ENCODE measurements at regions not wholly inside any gene's neighbourhood (a gene's known extent, or its start where the extent isn't known, plus 50 kb on each side); places are given as distances from the start of the nearest gene placed in this dataset.

- Histone ChIP-seq H3K4me1 (ENCODE audit: insufficient read depth, low read length) (no peaks in the 10 kb centered on the region), H3K4me3 (ENCODE audit: low read length in 2 of 2) (no peak overlapping the region), H3K27me3 (ENCODE audit: insufficient read depth, low read length) (no peaks in the 10 kb centered on the region), H3K9me3 (ENCODE audit: control insufficient read depth in 1 of 2, low read length in 2 of 2) (no peaks in the 10 kb centered on the region), H3K36me3 (ENCODE audit: insufficient read depth, low read length) (no peaks in the 10 kb centered on the region), H3K27ac (ENCODE audit: low read depth, low read length) (no peak overlapping the region)
- no peak for DNase-seq
- Mint-ChIP-seq H3K27me3 (no peaks in the 10 kb centered on the region), H3K36me3 (no peaks in the 10 kb centered on the region), H3K9me3 (peaks cover 0 to 8% (median 3%) of the 10 kb centered on the region in 8 donors), H3K4me1 (no peaks in the 10 kb centered on the region), H3K4me3 (no peak overlapping the region), H3K27ac (no peak overlapping the region)
- POLR2A ChIA-PET (ENCODE audit: partially characterized antibody): no interaction called here
- CTCF ChIA-PET (ENCODE audit: partially characterized antibody): no interaction called here
- intact Hi-C loops (cut with micrococcal nuclease): no loop called here
Measured at GRCh38 chr18:55743133-55743532, 155.1 kb upstream of the TCF4 start.

DNA sequence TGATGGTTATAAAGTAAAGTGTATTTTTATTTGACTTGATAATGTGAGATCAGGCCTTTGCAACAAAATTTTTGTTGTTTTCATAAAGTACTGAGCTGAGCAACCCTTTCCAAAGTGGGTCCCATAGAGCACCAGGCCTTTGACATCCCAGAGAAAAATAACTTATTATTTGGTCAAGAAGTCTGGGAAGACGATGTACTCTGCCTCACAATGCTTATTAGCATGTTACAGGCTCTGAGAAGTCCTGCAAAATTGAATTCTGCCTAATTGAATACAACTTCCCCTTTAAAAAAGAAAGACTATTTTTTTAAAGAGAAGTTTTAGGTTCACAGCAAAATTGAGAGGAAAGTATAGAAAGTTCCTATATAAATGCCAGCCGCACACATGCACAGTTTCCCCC lies 151.5 kb upstream of the TCF4 start:
- CTCF ChIA-PET (ENCODE audit: partially characterized antibody): no interaction called here
- H3K4me3 Mint-ChIP-seq: no peak overlapping the region
- no peak overlapping the region for H3K27ac Mint-ChIP-seq

GRCh38 chr18:55738483-55739114 lies 150.6 kb upstream of the TCF4 start:
- Histone ChIP-seq H3K4me3 (ENCODE audit: low read length in 2 of 2) (no peak overlapping the region), H3K9me3 (ENCODE audit: control insufficient read depth in 1 of 2, low read length in 2 of 2) (no peaks in the 10 kb centered on the region), H3K27ac (ENCODE audit: low read depth, low read length) (no peak overlapping the region), H3K27me3 (ENCODE audit: insufficient read depth, low read length) (no peaks in the 10 kb centered on the region), H3K36me3 (ENCODE audit: insufficient read depth, low read length) (no peaks in the 10 kb centered on the region), H3K4me1 (ENCODE audit: insufficient read depth, low read length) (no peaks in the 10 kb centered on the region)
- intact Hi-C loops (cut with micrococcal nuclease): no loop called here
- Mint-ChIP-seq H3K9me3 (peaks cover 0 to 9% (median under 1%) of the 10 kb centered on the region in 8 donors), H3K4me3 (no peak overlapping the region), H3K36me3 (no peaks in the 10 kb centered on the region), H3K27me3 (no peaks in the 10 kb centered on the region), H3K4me1 (no peaks in the 10 kb centered on the region), H3K27ac (no peak overlapping the region)
- ChIA-PET POLR2A (ENCODE audit: partially characterized antibody) (no interaction called here), CTCF (ENCODE audit: partially characterized antibody) (no interaction called here)
- DNase-seq: no peak

More for the DNA sequence above, 151.5 kb upstream of the TCF4 start:
- Mint-ChIP-seq H3K9me3 (peaks cover 0 to 9% (median 0%) of the 10 kb centered on the region in 8 donors), H3K36me3 (no peaks in the 10 kb centered on the region), H3K27me3 (no peaks in the 10 kb centered on the region), H3K4me1 (no peaks in the 10 kb centered on the region)
- POLR2A ChIA-PET (ENCODE audit: partially characterized antibody): no interaction called here
- no peak overlapping the region for H3K4me3 ChIP-seq (ENCODE audit: low read length in 2 of 2)
- H3K27ac ChIP-seq (ENCODE audit: low read depth, low read length): no peak overlapping the region
- H3K36me3 ChIP-seq (ENCODE audit: insufficient read depth, low read length): no peaks in the 10 kb centered on the region
- no peaks in the 10 kb centered on the region for H3K27me3 ChIP-seq (ENCODE audit: insufficient read depth, low read length)
- H3K4me1 ChIP-seq (ENCODE audit: insufficient read depth, low read length): no peaks in the 10 kb centered on the region
- intact Hi-C loops (cut with micrococcal nuclease): no loop called here
- no peak for DNase-seq
- no peaks in the 10 kb centered on the region for H3K9me3 ChIP-seq (ENCODE audit: control insufficient read depth in 1 of 2, low read length in 2 of 2)

GRCh38 chr18:55737781-55738468 lies 149.9 kb upstream of the TCF4 start:
- H3K27me3 ChIP-seq (ENCODE audit: insufficient read depth, low read length): no peaks in the 10 kb centered on the region
- no peak for DNase-seq
- no peaks in the 10 kb centered on the region for H3K36me3 Mint-ChIP-seq
- peaks cover 0 to 9% (median 1%) of the 10 kb centered on the region in 8 donors for H3K9me3 Mint-ChIP-seq
- no peaks in the 10 kb centered on the region for H3K9me3 ChIP-seq (ENCODE audit: control insufficient read depth in 1 of 2, low read length in 2 of 2)
- H3K27me3 Mint-ChIP-seq: no peaks in the 10 kb centered on the region
- ChIA-PET CTCF (ENCODE audit: partially characterized antibody) (no interaction called here), POLR2A (ENCODE audit: partially characterized antibody) (no interaction called here)
- H3K4me3 Mint-ChIP-seq: no peak overlapping the region
- no peaks in the 10 kb centered on the region for H3K4me1 Mint-ChIP-seq
- H3K27ac Mint-ChIP-seq: no peak overlapping the region
- H3K36me3 ChIP-seq (ENCODE audit: insufficient read depth, low read length): no peaks in the 10 kb centered on the region
- H3K27ac ChIP-seq (ENCODE audit: low read depth, low read length): no peak overlapping the region
- H3K4me3 ChIP-seq (ENCODE audit: low read length in 2 of 2): no peak overlapping the region
- no peaks in the 10 kb centered on the region for H3K4me1 ChIP-seq (ENCODE audit: insufficient read depth, low read length)
- intact Hi-C loops (cut with micrococcal nuclease): no loop called here

DNA sequence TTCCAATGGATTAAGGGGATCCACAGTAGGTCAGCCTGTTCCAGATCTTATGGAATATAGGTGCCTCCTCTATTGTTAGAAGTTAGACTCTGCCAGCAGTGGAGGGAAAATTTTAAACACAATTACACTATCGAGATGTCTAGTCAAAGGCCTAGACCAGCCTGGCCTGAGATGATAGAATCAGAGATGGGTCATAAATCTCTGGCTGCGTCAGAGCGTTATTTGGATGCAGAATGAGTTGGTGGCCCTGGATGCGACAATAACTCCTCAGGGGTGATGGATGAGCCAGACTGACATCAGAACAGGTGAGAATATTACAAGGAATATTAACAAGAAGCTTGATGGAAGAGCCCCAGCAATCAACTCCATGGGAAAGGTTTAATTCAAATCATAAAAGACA lies 149.3 kb upstream of the TCF4 start:
- Histone ChIP-seq H3K4me3 (ENCODE audit: low read length in 2 of 2) (no peak overlapping the region), H3K9me3 (ENCODE audit: control insufficient read depth in 1 of 2, low read length in 2 of 2) (no peaks in the 10 kb centered on the region), H3K4me1 (ENCODE audit: insufficient read depth, low read length) (no peaks in the 10 kb centered on the region), H3K36me3 (ENCODE audit: insufficient read depth, low read length) (no peaks in the 10 kb centered on the region), H3K27ac (ENCODE audit: low read depth, low read length) (no peak overlapping the region), H3K27me3 (ENCODE audit: insufficient read depth, low read length) (no peaks in the 10 kb centered on the region)
- DNase-seq: no peak
- intact Hi-C loops (cut with micrococcal nuclease): no loop called here
- Mint-ChIP-seq H3K27ac (no peak overlapping the region), H3K27me3 (no peaks in the 10 kb centered on the region), H3K36me3 (no peaks in the 10 kb centered on the region), H3K9me3 (peaks cover 0 to 8% (median 1%) of the 10 kb centered on the region in 8 donors), H3K4me3 (no peak overlapping the region), H3K4me1 (no peaks in the 10 kb centered on the region)
- CTCF ChIA-PET (ENCODE audit: partially characterized antibody): no interaction called here
- POLR2A ChIA-PET (ENCODE audit: partially characterized antibody): no interaction called here

- no peaks in the 10 kb centered on the region for H3K36me3 ChIP-seq (ENCODE audit: insufficient read depth, low read length)
- no peaks in the 10 kb centered on the region for H3K27me3 ChIP-seq (ENCODE audit: insufficient read depth, low read length)
- no peak overlapping the region for H3K4me3 Mint-ChIP-seq
- POLR2A ChIA-PET (ENCODE audit: partially characterized antibody): no interaction called here
- no peak overlapping the region for H3K27ac ChIP-seq (ENCODE audit: low read depth, low read length)
- no peaks in the 10 kb centered on the region for H3K4me1 Mint-ChIP-seq
- CTCF ChIA-PET (ENCODE audit: partially characterized antibody): no interaction called here
- H3K27me3 Mint-ChIP-seq: no peaks in the 10 kb centered on the region
- no peak for DNase-seq
- no peaks in the 10 kb centered on the region for H3K4me1 ChIP-seq (ENCODE audit: insufficient read depth, low read length)
- H3K27ac Mint-ChIP-seq: no peak overlapping the region
- no peak overlapping the region for H3K4me3 ChIP-seq (ENCODE audit: low read length in 2 of 2)
- peaks cover 0 to 10% (median under 1%) of the 10 kb centered on the region in 8 donors for H3K9me3 Mint-ChIP-seq
- no peaks in the 10 kb centered on the region for H3K9me3 ChIP-seq (ENCODE audit: control insufficient read depth in 1 of 2, low read length in 2 of 2)
- intact Hi-C loops (cut with micrococcal nuclease): no loop called here
- no peaks in the 10 kb centered on the region for H3K36me3 Mint-ChIP-seq
Measured at GRCh38 chr18:55735969-55736368, 148.0 kb upstream of the TCF4 start.

- Mint-ChIP-seq H3K27me3 (no peaks in the 10 kb centered on the region), H3K4me1 (no peaks in the 10 kb centered on the region), H3K9me3 (peaks cover 0 to 10% (median under 1%) of the 10 kb centered on the region in 8 donors), H3K4me3 (no peak overlapping the region), H3K36me3 (no peaks in the 10 kb centered on the region), H3K27ac (no peak overlapping the region)
- no peak overlapping the region for H3K4me3 ChIP-seq (ENCODE audit: low read length in 2 of 2)
- no peak overlapping the region for H3K27ac ChIP-seq (ENCODE audit: low read depth, low read length)
- no peaks in the 10 kb centered on the region for H3K4me1 ChIP-seq (ENCODE audit: insufficient read depth, low read length)
- no peaks in the 10 kb centered on the region for H3K36me3 ChIP-seq (ENCODE audit: insufficient read depth, low read length)
- DNase-seq: no peak
- POLR2A ChIA-PET (ENCODE audit: partially characterized antibody): no interaction called here
- H3K9me3 ChIP-seq (ENCODE audit: control insufficient read depth in 1 of 2, low read length in 2 of 2): no peaks in the 10 kb centered on the region
- CTCF ChIA-PET (ENCODE audit: partially characterized antibody): no interaction called here
- H3K27me3 ChIP-seq (ENCODE audit: insufficient read depth, low read length): no peaks in the 10 kb centered on the region
- intact Hi-C loops (cut with micrococcal nuclease): no loop called here
Measured at GRCh38 chr18:55735199-55735855, 147.3 kb upstream of the TCF4 start.
